PC-9 (cell line): ENCODE measurements at regions not wholly inside any gene's neighbourhood (a gene's known extent, or its start where the extent isn't known, plus 50 kb on each side); places are given as distances from the start of the nearest gene placed in this dataset.
A peak's percentile ranks its signal among the peaks of the same experiment; 100 is the strongest.

Experiments
- BruUV-seq: library from RNA; stranded (reverse); fragments of 400-500 nt; replicated peaks from 2 replicates; lab custom pipeline; 2021; lab: Mats Ljungman, UMichigan
- CTCF ChIA-PET: fragments of 300-600 bp; sonication (Branson Sonifier 250); formaldehyde crosslinking; loops from one replicate; lab custom pipeline; 2022; ENCODE audit warnings: antibody characterized with exemption; lab: Charles Lee
- POLR2A ChIA-PET: fragments of 300-600 bp; sonication (Branson Sonifier 250); formaldehyde crosslinking; loops from one replicate; lab custom pipeline; 2022; ENCODE audit warnings: antibody characterized with exemption; ENCODE audit not compliant: unreplicated experiment; lab: Charles Lee
- DNase-seq, 2 experiments: peaks; one replicate each; pipeline versions ENCODE4 v3.0.0 to v3.0.0-alpha.2; 2015 to 2022; ENCODE audit warnings: mixed read lengths in 1 of 2
- H2AFZ ChIP-seq: fragments of 200-600 bp; sonication (generic); 2 replicates; pipeline ENCODE4 v1.8.1; 2017; ENCODE audit warnings: antibody characterized with exemption
- H3F3A ChIP-seq: fragments of 200-600 bp; sonication (generic); 2 replicates; pipeline ENCODE4 v1.8.1; 2017; ENCODE audit warnings: antibody characterized with exemption, mild to moderate bottlenecking, low read depth; ENCODE audit not compliant: insufficient read depth
- H3K27ac ChIP-seq: fragments of 200-600 bp; sonication (generic); 2 replicates; pipeline ENCODE4 v1.6.1; 2016; ENCODE audit warnings: mixed run types
- H3K27me3 ChIP-seq: fragments of 200-600 bp; sonication (generic); 2 replicates; pipeline ENCODE4 v1.6.1; 2016; ENCODE audit warnings: low read depth, mixed run types; ENCODE audit not compliant: insufficient read depth
- H3K36me3 ChIP-seq: fragments of 200-600 bp; sonication (generic); 2 replicates; pipeline ENCODE4 v1.6.1; 2016; ENCODE audit warnings: low read depth, mixed run types
- H3K4me1 ChIP-seq: fragments of 200-600 bp; sonication (generic); replicated peaks from 2 replicates; pipeline ENCODE4 v1.6.1; 2016; ENCODE audit warnings: mixed run types; ENCODE audit not compliant: insufficient read depth
- H3K4me2 ChIP-seq: fragments of 200-600 bp; sonication (generic); 2 replicates; pipeline ENCODE4 v1.6.1; 2017; ENCODE audit warnings: mixed run types
- H3K4me3 ChIP-seq: fragments of 200-600 bp; sonication (generic); 2 replicates; pipeline ENCODE4 v1.6.1; 2016; ENCODE audit warnings: mixed run types
- H3K79me2 ChIP-seq: fragments of 200-600 bp; sonication (generic); 2 replicates; pipeline ENCODE4 v1.6.1; 2017; ENCODE audit warnings: low read depth, mixed run types
- H3K9me2 ChIP-seq: fragments of 200-600 bp; sonication (generic); 2 replicates; pipeline ENCODE4 v1.8.1; 2017; ENCODE audit warnings: mild to moderate bottlenecking; ENCODE audit not compliant: insufficient read depth
- H3K9me3 ChIP-seq: fragments of 200-600 bp; sonication (generic); 2 replicates; pipeline ENCODE4 v1.8.1; 2016; ENCODE audit warnings: low read depth; ENCODE audit not compliant: insufficient read depth
- H4K20me1 ChIP-seq: fragments of 200-600 bp; sonication (generic); 2 replicates; pipeline ENCODE4 v1.8.1; 2017; ENCODE audit not compliant: insufficient read depth
- EZH2 ChIP-seq: fragments of 200-600 bp; sonication (generic); IDR thresholded peaks from 2 replicates; pipeline ENCODE4 v1.8.0; 2017; ENCODE audit warnings: antibody characterized with exemption, low read depth
- intact Hi-C: fragments of 100-400 bp; cut with micrococcal nuclease; formaldehyde crosslinking; loops from one replicate; pipeline ENCODE4 v1.10.0; 2022; ENCODE audit not compliant: unreplicated experiment
- TF ChIP-seq, protein P1 (sequence below): fragments of 200-600 bp; sonication (generic); conservative IDR thresholded peaks from 2 replicates; pipeline ENCODE4 v1.6.1; 2017; ENCODE audit warnings: mixed run types, antibody characterized with exemption, mild to moderate bottlenecking, moderate library complexity

DNA sequence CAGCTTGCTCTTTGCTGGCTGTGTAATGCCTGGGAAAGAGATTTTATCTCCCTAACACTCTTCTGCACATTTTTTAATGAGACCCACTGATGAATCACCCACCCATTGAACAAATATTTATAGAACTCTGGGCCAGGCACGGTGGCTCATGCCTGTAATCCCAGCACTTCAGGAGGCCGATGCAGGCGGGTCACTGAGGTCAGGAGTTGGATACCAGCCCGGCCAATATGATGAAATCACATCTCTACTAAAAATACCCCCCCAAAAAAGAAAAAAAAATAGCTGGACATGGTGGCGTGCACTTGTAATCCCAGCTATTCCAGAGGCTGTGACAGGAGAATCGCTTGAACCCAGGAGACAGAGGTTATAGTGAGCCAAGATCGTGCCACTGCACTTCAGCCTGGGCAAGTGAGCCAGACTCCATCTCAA, 82.1 kb upstream of the SIRPA start:
- Histone ChIP-seq H3K36me3 (no peaks in the 10 kb centered on the region), H4K20me1 (no peaks in the 10 kb centered on the region), H3F3A (peaks cover 37% of the 10 kb centered on the region), H3K27ac (peak overlapping the region; percentile 63), H3K27me3 (no peaks in the 10 kb centered on the region), H3K4me3 (no peak overlapping the region), H3K79me2 (no peaks in the 10 kb centered on the region), H3K9me3 (no peaks in the 10 kb centered on the region), H3K4me1 (peaks cover 66% of the 10 kb centered on the region), H3K9me2 (no peaks in the 10 kb centered on the region), H3K4me2 (peak overlapping the region; percentile 21; the same call in 1 of the 2 replicates), H2AFZ (no peak overlapping the region)
- TF ChIP-seq, protein P1, sequence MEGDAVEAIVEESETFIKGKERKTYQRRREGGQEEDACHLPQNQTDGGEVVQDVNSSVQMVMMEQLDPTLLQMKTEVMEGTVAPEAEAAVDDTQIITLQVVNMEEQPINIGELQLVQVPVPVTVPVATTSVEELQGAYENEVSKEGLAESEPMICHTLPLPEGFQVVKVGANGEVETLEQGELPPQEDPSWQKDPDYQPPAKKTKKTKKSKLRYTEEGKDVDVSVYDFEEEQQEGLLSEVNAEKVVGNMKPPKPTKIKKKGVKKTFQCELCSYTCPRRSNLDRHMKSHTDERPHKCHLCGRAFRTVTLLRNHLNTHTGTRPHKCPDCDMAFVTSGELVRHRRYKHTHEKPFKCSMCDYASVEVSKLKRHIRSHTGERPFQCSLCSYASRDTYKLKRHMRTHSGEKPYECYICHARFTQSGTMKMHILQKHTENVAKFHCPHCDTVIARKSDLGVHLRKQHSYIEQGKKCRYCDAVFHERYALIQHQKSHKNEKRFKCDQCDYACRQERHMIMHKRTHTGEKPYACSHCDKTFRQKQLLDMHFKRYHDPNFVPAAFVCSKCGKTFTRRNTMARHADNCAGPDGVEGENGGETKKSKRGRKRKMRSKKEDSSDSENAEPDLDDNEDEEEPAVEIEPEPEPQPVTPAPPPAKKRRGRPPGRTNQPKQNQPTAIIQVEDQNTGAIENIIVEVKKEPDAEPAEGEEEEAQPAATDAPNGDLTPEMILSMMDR = no peak
- no peak for TF ChIP-seq EZH2
- BruUV-seq = no TSS peak
- peak; percentile 76 to 92 for DNase-seq
- intact Hi-C loops = loop anchor here (1.0 kb wide), 1 partner anchor 17 kb away; no protein-coding TSS in a partner anchor
- POLR2A ChIA-PET = interaction anchor here (0.5 to 0.6 kb wide), 2 partner anchors 710 to 751 kb away, joined by 7 to 11 read pairs; no protein-coding TSS in a partner anchor
- CTCF ChIA-PET = interaction anchor here (0.6 to 0.8 kb wide), 2 partner anchors 15 to 36 kb away, joined by 3 read pairs; no protein-coding TSS in a partner anchor

DNA sequence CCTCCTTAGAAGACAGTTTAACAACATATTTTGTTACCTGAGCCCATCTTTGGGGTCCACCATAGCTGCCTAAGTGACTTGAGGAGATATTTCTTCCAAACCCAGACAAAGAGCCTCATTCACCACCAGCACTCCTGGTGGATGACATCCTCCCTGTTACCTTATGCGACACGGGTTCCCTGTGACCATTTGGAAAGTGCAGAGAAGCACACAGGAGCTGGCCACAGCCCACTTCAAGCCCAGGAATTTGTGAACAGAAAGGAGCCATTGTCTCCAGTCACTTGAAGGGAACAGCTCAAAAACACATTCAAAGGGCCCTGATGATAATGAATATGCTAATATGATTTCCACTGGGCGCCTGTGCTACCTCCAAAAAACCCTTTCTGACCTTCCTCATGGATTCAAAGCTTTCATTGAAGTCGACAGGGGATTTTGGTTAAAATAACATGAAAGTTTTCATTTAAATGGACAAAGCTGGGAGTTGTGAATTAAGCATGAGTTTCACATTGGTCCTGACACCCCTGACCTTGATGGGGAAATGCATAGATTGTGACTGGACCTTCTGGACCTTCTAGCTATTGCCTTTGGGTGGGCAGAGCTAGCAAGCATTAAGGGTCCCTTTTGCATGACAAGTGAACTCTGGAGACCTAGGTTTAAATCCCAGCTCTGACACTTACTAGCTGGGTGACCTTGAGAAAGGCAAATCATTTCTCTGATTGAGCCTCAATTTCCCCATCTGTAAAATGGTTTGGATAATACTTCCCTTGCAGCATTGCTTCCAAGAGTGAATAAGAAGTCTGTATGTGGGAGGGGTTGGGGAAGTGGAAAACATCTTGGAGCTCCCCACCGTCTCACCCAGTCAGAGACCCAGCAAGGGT, 83.3 kb upstream of the SIRPA start:
- Histone ChIP-seq H3K4me2 (peak overlapping the region; percentile 58), H3K4me1 (peaks cover 65% of the 10 kb centered on the region), H3K27me3 (no peaks in the 10 kb centered on the region), H3K4me3 (no peak overlapping the region), H3K9me2 (no peaks in the 10 kb centered on the region), H3K79me2 (no peaks in the 10 kb centered on the region), H2AFZ (no peak overlapping the region), H3F3A (peaks cover 37% of the 10 kb centered on the region), H4K20me1 (no peaks in the 10 kb centered on the region), H3K36me3 (no peaks in the 10 kb centered on the region), H3K27ac (no peak overlapping the region), H3K9me3 (no peaks in the 10 kb centered on the region)
- no TSS peak for BruUV-seq
- intact Hi-C loops = no loop called here
- DNase-seq = peak in 1 of 2 experiments; percentile 42
- TF ChIP-seq EZH2 = no peak
- TF ChIP-seq, protein P1 = no peak
- POLR2A ChIA-PET = interaction anchor here (0.6 kb wide), 1 partner anchor 304 kb away, joined by 5 read pairs; no protein-coding TSS in a partner anchor
- CTCF ChIA-PET = interaction anchor here (0.5 to 1.1 kb wide), 4 partner anchors 35 to 53 kb away, joined by 3 to 13 read pairs (median 6); no protein-coding TSS in a partner anchor

DNA sequence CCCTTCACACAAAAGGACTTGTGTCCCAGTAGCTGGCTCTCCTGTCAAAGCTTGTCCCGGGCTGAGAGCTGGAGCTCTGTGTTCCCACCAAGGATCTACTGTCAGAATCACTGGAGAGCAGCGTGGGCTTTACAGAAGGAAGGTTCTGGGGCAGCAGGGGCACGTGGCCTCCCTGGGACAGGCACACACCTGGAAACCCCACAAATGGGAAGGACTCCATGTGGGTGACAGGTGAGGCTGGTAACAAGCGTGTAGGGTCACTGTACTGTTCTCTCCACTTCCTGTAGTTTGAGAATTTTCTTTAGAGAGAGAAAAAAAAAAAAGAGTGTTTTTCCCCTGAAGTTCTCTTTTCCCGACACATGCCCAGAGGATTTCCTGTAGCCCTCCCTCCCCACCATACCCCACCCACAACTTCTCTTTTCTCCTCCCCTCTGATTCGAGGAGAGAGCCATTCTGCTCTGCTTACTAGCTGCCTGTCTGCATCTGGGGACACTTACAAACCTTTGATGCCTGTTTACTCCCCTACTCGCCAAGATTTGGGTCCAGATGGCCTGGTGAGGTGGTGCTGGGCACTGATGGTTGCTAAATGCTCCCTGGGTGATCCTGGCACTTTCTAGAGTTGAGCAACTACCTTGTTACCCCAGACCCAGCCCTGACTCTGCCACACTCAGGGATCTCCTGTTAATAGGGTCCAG, 84.1 kb upstream of the SIRPA start:
- POLR2A ChIA-PET = interaction anchor here (0.5 to 0.6 kb wide), 2 partner anchors 16 to 303 kb away, joined by 5 to 45 read pairs; no protein-coding TSS in a partner anchor

More for the DNA sequence above, 84.1 kb upstream of the SIRPA start:
- H3K9me2 ChIP-seq = no peaks in the 10 kb centered on the region
- H3K27ac ChIP-seq = peak overlapping the region; percentile 86
- no peaks in the 10 kb centered on the region for H3K27me3 ChIP-seq
- 0 out of 2 replicates have a peak overlapping the region, but pooled peaks have one; percentile 25 for H2AFZ ChIP-seq
- H3K4me1 ChIP-seq = peaks cover 58% of the 10 kb centered on the region
- no TSS peak for BruUV-seq
- no peak overlapping the region for H3K4me3 ChIP-seq
- H4K20me1 ChIP-seq = no peaks in the 10 kb centered on the region
- TF ChIP-seq, protein P1 = no peak
- TF ChIP-seq EZH2 = no peak
- H3K4me2 ChIP-seq = peak overlapping the region; percentile 58
- DNase-seq = no peak
- H3K36me3 ChIP-seq = no peaks in the 10 kb centered on the region
- no peaks in the 10 kb centered on the region for H3K79me2 ChIP-seq
- CTCF ChIA-PET = interaction anchor here (1.1 kb wide), 1 partner anchor 34 kb away, joined by 13 read pairs; no protein-coding TSS in a partner anchor
- H3K9me3 ChIP-seq = no peaks in the 10 kb centered on the region
- peaks cover 34% of the 10 kb centered on the region for H3F3A ChIP-seq
- intact Hi-C loops = no loop called here
